Left lung (tissue), 4 donors: ENCODE measurements at regions not wholly inside any gene's neighbourhood (a gene's known extent, or its start where the extent isn't known, plus 50 kb on each side); places are given as distances from the start of the nearest gene placed in this dataset.

ENCODE experiments used
- ATAC-seq: fragments of 200-7000 bp; cut with Tn5 transposase; one replicate; pipeline ENCODE4 v1.9.1; 2020; ENCODE audit warnings: moderate library complexity
- DNase-seq, 4 donors: peaks; one replicate each; pipeline ENCODE4 v3.0.0-alpha.2; 2013 to 2020
- H3K27ac ChIP-seq, 2 donors: fragments of 200-600 bp; sonication (generic) in 1 of 2; one replicate each; pipeline versions ENCODE4 v1.5.0 to v1.8.0; 2020 to 2021
- H3K27me3 ChIP-seq, 2 donors: fragments of 200-600 bp; sonication (generic) in 1 of 2; one replicate each; pipeline versions ENCODE4 v1.5.0 to v1.8.0; 2020 to 2021
- H3K36me3 ChIP-seq, 2 donors: fragments of 200-600 bp; sonication (generic) in 1 of 2; one replicate each; pipeline versions ENCODE4 v1.5.0 to v1.8.0; 2020 to 2021
- H3K4me1 ChIP-seq, 2 donors: fragments of 200-600 bp; one replicate each; pipeline ENCODE4 v1.8.0; 2021
- H3K4me3 ChIP-seq, 2 donors: fragments of 200-600 bp; sonication (generic) in 1 of 2; one replicate each; pipeline versions ENCODE4 v1.5.0 to v1.8.0; 2020 to 2021; ENCODE audit warnings: mild to moderate bottlenecking in 1 of 2
- H3K9me3 ChIP-seq, 2 donors: fragments of 200-600 bp; sonication (generic) in 1 of 2; one replicate each; pipeline versions ENCODE4 v1.5.0 to v1.8.0; 2020 to 2021
- CTCF ChIP-seq, 2 donors: fragments of 200-600 bp; sonication (generic) in 1 of 2; IDR thresholded peaks; one replicate each; pipeline versions ENCODE4 v1.5.0 to v1.8.0; 2021; ENCODE audit warnings: antibody characterized with exemption in 2 of 2
- intact Hi-C, 2 donors: fragments of 100-400 bp; cut with DNase I; formaldehyde crosslinking; loops; one replicate each; pipeline versions ENCODE4 v1.11.2 to v1.14.2; 2022
- donor health status: DM: no; HTN: yes; CAD: no.
- donor health status: DM: no; HTN: no; CAD: no.

DNA sequence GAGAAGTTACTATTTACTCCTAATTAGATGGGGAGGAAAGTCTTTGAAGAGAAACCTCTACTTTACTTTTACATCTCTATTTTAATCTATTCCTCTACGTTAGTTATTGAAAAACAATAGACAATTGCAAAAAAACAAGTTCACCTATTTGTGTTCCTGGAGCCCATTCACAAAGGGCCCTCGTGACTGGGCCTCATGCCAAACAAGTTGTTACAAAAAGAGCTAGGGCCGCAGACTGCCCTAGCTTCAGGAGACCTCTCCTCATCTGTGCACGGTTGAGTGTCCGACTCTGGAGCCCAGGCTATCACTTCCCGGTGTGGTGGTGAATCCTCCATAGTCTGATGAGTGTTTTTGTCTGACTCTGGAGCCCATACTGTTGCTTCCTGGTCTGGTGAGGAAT, 190.9 kb downstream of the ZNF486 start:
- Histone ChIP-seq H3K36me3 (no peaks in the 10 kb centered on the region), H3K4me3 (no peak overlapping the region), H3K9me3 (peaks cover 0 to 67% of the 10 kb centered on the region in 2 donors), H3K27ac (no peak overlapping the region), H3K4me1 (no peaks in the 10 kb centered on the region), H3K27me3 (no peaks in the 10 kb centered on the region)
- ATAC-seq (no peak), DNase-seq (no peak)
- no peak for TF ChIP-seq CTCF (IDR thresholded peaks at IDR 0.05)
- intact Hi-C loops = no loop called here

DNA sequence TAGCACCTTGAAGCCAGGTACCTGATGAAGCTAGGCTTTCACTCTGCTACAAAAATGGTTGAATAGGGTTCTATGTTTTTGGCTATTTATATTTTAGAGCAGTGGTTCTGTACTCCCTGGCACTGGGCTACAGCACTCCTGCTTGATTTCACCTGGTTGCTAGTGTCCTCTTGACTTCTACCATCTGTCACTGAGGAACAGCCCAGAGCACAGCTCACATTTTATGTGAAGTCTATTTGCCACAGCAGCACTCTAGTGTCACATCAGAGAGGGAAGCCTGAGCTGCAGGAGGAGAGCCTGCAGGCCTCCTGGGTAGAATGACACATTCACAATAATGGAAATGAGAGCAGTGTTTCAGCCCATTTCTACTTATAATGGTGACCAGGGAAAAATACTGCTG, 184.2 kb downstream of the ZNF486 start:
- no peak for TF ChIP-seq CTCF (IDR thresholded peaks at IDR 0.05)
- Histone ChIP-seq H3K27me3 (no peaks in the 10 kb centered on the region), H3K36me3 (no peaks in the 10 kb centered on the region), H3K4me3 (no peak overlapping the region), H3K27ac (no peak overlapping the region), H3K4me1 (no peaks in the 10 kb centered on the region), H3K9me3 (peaks cover 0 to 42% of the 10 kb centered on the region in 2 donors)
- no peak for DNase-seq
- ATAC-seq = no peak
- intact Hi-C loops = no loop called here

GRCh38 chr19:20349206-20349605, 182.2 kb downstream of the ZNF486 start:
- H3K4me3 ChIP-seq = no peak overlapping the region
- H3K36me3 ChIP-seq = no peaks in the 10 kb centered on the region
- peaks cover 0 to 32% of the 10 kb centered on the region in 2 donors for H3K9me3 ChIP-seq
- intact Hi-C loops = no loop called here
- H3K27ac ChIP-seq = no peak overlapping the region
- H3K4me1 ChIP-seq = no peaks in the 10 kb centered on the region
- H3K27me3 ChIP-seq = no peaks in the 10 kb centered on the region
- no peak for ATAC-seq
- no peak for DNase-seq
- TF ChIP-seq CTCF (IDR thresholded peaks at IDR 0.05) = no peak

DNA sequence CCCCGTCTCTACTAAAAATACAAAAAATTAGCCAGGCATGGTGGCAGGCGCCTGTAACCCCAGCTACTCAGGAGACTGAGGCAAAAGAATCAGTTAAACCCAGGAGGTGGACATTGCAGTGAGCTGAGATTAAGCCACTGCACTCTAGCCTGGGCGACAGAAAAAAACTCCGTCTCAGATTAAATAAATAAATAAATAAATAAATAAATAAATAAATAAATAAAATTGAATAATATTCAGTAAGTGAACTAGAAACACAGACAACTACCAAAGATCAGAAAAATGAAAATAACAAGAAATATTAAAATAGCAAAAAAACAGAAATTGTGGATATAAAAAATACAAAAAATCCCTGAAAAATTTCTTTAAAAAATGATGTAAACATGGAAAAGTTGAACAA, 172.4 kb downstream of the ZNF486 start:
- no peaks in the 10 kb centered on the region for H3K36me3 ChIP-seq
- H3K4me3 ChIP-seq = no peak overlapping the region
- intact Hi-C loops = no loop called here
- no peaks in the 10 kb centered on the region for H3K27me3 ChIP-seq
- ATAC-seq (no peak), DNase-seq (no peak)
- peaks cover 0 to 41% of the 10 kb centered on the region in 2 donors for H3K9me3 ChIP-seq
- H3K4me1 ChIP-seq = no peaks in the 10 kb centered on the region
- H3K27ac ChIP-seq = no peak overlapping the region
- no peak for TF ChIP-seq CTCF (IDR thresholded peaks at IDR 0.05)

GRCh38 chr19:20334760-20335159, 167.7 kb downstream of the ZNF486 start:
- TF ChIP-seq CTCF (IDR thresholded peaks at IDR 0.05) = no peak
- no peaks in the 10 kb centered on the region for H3K36me3 ChIP-seq
- intact Hi-C loops = no loop called here
- H3K27me3 ChIP-seq = no peaks in the 10 kb centered on the region
- ATAC-seq = no peak
- H3K9me3 ChIP-seq = peaks cover 0 to 36% of the 10 kb centered on the region in 2 donors
- H3K4me1 ChIP-seq = no peaks in the 10 kb centered on the region
- DNase-seq = no peak
- no peak overlapping the region for H3K4me3 ChIP-seq
- no peak overlapping the region for H3K27ac ChIP-seq
